OCI-LY7 (cell line): ENCODE measurements at regions not wholly inside any gene's neighbourhood (a gene's known extent, or its start where the extent isn't known, plus 50 kb on each side); places are given as distances from the start of the nearest gene placed in this dataset.

ENCODE experiments used
- BruUV-seq: library from RNA; stranded (reverse); fragments of 400-500 nt; replicated peaks from 2 replicates; lab custom pipeline; 2021; lab: Mats Ljungman, UMichigan
- CTCF ChIA-PET: fragments of 300-600 bp; sonication (Branson Sonifier 250); formaldehyde crosslinking; loops from one replicate; lab custom pipeline; 2022; ENCODE audit warnings: antibody characterized with exemption; ENCODE audit not compliant: unreplicated experiment; lab: Charles Lee
- POLR2A ChIA-PET: fragments of 300-600 bp; sonication (Branson Sonifier 250); formaldehyde crosslinking; loops from one replicate; lab custom pipeline; 2022; ENCODE audit warnings: antibody characterized with exemption; lab: Charles Lee
- DNase-seq: peaks from one replicate; pipeline ENCODE4 v3.0.0-alpha.2; 2015; ENCODE audit warnings: low spot score
- H2AFZ ChIP-seq: fragments of 200-600 bp; sonication (generic), shearing (Covaris generic); 2 replicates; pipeline ENCODE4 v1.6.1; 2014; ENCODE audit warnings: mild to moderate bottlenecking, antibody characterized with exemption, low read length, moderate library complexity
- H3K27ac ChIP-seq: fragments of 200-600 bp; sonication (generic); 2 replicates; pipeline ENCODE4 v1.5.1; 2014; ENCODE audit warnings: mixed run types, low read depth, mild to moderate bottlenecking, moderate library complexity, low read length, inconsistent platforms; ENCODE audit not compliant: poor library complexity, severe bottlenecking
- H3K36me3 ChIP-seq: fragments of 200-600 bp; sonication (generic); 2 replicates; pipeline ENCODE4 v1.6.1; 2014; ENCODE audit warnings: mild to moderate bottlenecking, antibody characterized with exemption, low read length, moderate library complexity, mixed read lengths; ENCODE audit not compliant: insufficient read depth
- H3K4me1 ChIP-seq: fragments of 200-600 bp; sonication (generic); 2 replicates; pipeline ENCODE4 v1.5.1; 2014; ENCODE audit warnings: mild to moderate bottlenecking, low read length; ENCODE audit not compliant: insufficient read depth, poor library complexity, severe bottlenecking
- H3K4me2 ChIP-seq: fragments of 200-600 bp; sonication (generic); 2 replicates; pipeline ENCODE4 v1.6.1; 2014; ENCODE audit warnings: mild to moderate bottlenecking, low read length
- H3K4me3 ChIP-seq: fragments of 200-600 bp; sonication (generic); 2 replicates; pipeline ENCODE4 v1.5.1; 2014; ENCODE audit warnings: mild to moderate bottlenecking, low read depth, low read length; ENCODE audit not compliant: poor library complexity, severe bottlenecking
- H3K79me2 ChIP-seq: fragments of 200-600 bp; sonication (generic); 2 replicates; pipeline ENCODE4 v1.6.1; 2016; ENCODE audit warnings: low read depth, mild to moderate bottlenecking, low read length, moderate library complexity, mixed read lengths; ENCODE audit not compliant: insufficient read depth
- H3K9me2 ChIP-seq: fragments of 200-600 bp; sonication (generic); 2 replicates; pipeline ENCODE4 v1.6.1; 2016; ENCODE audit warnings: mild to moderate bottlenecking, low read length, mixed read lengths; ENCODE audit not compliant: insufficient read depth
- H3K9me3 ChIP-seq: fragments of 200-600 bp; sonication (generic); 2 replicates; pipeline ENCODE4 v1.6.1; 2014; ENCODE audit warnings: mild to moderate bottlenecking, mixed run types, low read length, mixed read lengths
- H4K20me1 ChIP-seq: fragments of 200-600 bp; sonication (generic); 2 replicates; pipeline ENCODE4 v1.6.1; 2014; ENCODE audit warnings: mild to moderate bottlenecking, antibody characterized with exemption, low read length, moderate library complexity, mixed read lengths; ENCODE audit not compliant: insufficient read depth
- EZH2phosphoT487 ChIP-seq: fragments of 200-600 bp; sonication (generic); IDR thresholded peaks from 2 replicates; pipeline ENCODE4 v1.6.1; 2018; ENCODE audit warnings: low read depth, borderline replicate concordance, mild to moderate bottlenecking, mixed run types, antibody characterized with exemption, low read length, moderate library complexity, mixed read lengths
- intact Hi-C: fragments of 100-400 bp; cut with micrococcal nuclease; formaldehyde crosslinking; loops from one replicate; pipeline ENCODE4 v1.10.0; 2022; ENCODE audit not compliant: unreplicated experiment
- TF ChIP-seq, protein P1 (sequence below): fragments of 200-600 bp; sonication (generic); conservative IDR thresholded peaks from 2 replicates; pipeline ENCODE4 v1.5.1; 2014; ENCODE audit warnings: mild to moderate bottlenecking, antibody characterized with exemption, low read length, moderate library complexity, mixed read lengths

DNA sequence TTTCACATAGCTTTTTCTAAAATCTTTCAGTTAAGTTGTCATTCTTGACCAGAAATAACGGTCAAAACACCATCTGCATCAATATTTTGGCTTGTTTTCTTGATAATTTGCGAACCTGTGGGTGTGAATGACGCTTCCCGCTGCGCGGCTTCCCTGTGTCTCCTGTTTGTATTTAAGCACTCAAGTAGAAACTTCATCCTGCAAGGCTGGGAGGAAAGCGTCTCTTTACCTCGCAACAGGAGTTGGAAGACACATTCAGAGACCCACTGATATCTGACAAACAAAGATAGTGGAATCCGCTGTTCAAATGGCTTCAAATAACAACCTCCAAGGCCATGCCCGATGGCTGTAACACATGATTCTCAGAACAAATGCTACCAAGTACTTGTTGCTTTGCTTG lies 704.9 kb downstream of the DCDC2C start:
- Histone ChIP-seq H3K27ac (no peak overlapping the region), H4K20me1 (no peaks in the 10 kb centered on the region), H3K36me3 (no peaks in the 10 kb centered on the region), H3K9me2 (no peaks in the 10 kb centered on the region), H2AFZ (no peak overlapping the region), H3K4me3 (no peak overlapping the region), H3K4me2 (no peak overlapping the region), H3K9me3 (no peaks in the 10 kb centered on the region), H3K4me1 (no peaks in the 10 kb centered on the region), H3K79me2 (no peaks in the 10 kb centered on the region)
- DNase-seq: no peak
- no peak for TF ChIP-seq EZH2phosphoT487
- TF ChIP-seq, protein P1, sequence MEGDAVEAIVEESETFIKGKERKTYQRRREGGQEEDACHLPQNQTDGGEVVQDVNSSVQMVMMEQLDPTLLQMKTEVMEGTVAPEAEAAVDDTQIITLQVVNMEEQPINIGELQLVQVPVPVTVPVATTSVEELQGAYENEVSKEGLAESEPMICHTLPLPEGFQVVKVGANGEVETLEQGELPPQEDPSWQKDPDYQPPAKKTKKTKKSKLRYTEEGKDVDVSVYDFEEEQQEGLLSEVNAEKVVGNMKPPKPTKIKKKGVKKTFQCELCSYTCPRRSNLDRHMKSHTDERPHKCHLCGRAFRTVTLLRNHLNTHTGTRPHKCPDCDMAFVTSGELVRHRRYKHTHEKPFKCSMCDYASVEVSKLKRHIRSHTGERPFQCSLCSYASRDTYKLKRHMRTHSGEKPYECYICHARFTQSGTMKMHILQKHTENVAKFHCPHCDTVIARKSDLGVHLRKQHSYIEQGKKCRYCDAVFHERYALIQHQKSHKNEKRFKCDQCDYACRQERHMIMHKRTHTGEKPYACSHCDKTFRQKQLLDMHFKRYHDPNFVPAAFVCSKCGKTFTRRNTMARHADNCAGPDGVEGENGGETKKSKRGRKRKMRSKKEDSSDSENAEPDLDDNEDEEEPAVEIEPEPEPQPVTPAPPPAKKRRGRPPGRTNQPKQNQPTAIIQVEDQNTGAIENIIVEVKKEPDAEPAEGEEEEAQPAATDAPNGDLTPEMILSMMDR: no peak
- no TSS peak for BruUV-seq
- ChIA-PET CTCF (no interaction called here), POLR2A (interaction anchor here (1.0 kb wide), 1 partner anchor 356 kb away, joined by 3 read pairs; no protein-coding TSS in a partner anchor)
- intact Hi-C loops: no loop called here

DNA sequence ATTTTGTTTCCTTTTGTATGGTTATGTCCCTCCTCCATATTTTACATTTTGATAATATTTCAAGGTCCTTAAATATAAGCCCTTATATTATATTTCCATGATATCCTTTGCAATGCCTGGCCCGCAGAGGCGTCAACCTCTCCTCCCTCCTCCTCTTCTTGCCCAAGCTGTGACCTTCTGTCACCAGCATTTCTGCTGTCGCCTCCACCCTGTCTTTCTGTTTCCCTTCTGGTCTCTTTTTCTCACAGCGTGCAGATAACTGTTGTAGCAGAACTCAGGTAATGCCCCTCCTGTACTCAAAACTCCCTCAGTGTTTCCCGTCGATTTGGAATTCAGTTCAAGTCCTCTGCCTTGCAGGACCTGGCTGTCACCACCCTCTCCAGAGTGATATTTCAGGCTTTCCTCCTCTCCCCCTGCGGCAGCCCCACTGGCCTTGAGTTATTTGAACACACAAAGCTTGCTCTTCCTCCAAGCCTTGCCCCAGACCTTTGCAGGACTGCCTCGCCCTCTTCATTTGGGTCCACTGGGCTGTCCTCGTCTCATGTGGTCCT lies 709.3 kb downstream of the DCDC2C start:
- no peak for TF ChIP-seq EZH2phosphoT487
- TF ChIP-seq, protein P1: no peak
- Histone ChIP-seq H2AFZ (no peak overlapping the region), H3K9me3 (no peaks in the 10 kb centered on the region), H3K79me2 (no peaks in the 10 kb centered on the region), H3K27ac (no peak overlapping the region), H4K20me1 (no peaks in the 10 kb centered on the region), H3K4me1 (no peaks in the 10 kb centered on the region), H3K36me3 (no peaks in the 10 kb centered on the region), H3K9me2 (no peaks in the 10 kb centered on the region), H3K4me3 (no peak overlapping the region), H3K4me2 (no peak overlapping the region)
- CTCF ChIA-PET: no interaction called here
- no TSS peak for BruUV-seq
- POLR2A ChIA-PET: no interaction called here
- DNase-seq: no peak
- intact Hi-C loops: no loop called here

DNA sequence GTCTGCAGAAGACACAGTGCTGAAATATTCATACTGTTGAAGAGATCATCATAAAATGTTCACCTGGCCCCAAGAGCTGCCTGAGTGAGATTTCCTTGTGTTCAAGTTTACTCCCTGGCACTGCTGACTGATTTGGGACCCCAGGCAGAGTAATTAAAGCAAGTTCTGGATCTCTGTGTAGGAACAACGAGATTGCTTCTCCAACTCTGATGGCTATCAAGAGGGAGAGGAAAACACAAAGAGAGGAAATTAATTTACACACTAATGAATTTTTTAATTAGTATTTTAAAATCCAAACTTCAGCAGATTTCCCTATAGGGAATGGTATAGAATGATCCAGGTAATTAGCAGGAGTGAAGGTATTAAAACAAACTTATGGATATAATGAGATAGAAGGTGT lies 711.8 kb downstream of the DCDC2C start:
- intact Hi-C loops: no loop called here
- ChIA-PET CTCF (no interaction called here), POLR2A (interaction anchor here (1.3 kb wide), 1 partner anchor 8 kb away, joined by 4 read pairs; no protein-coding TSS in a partner anchor)
- no peaks in the 10 kb centered on the region for H4K20me1 ChIP-seq
- TF ChIP-seq EZH2phosphoT487: no peak
- TF ChIP-seq, protein P1: no peak
- no peaks in the 10 kb centered on the region for H3K9me3 ChIP-seq
- no peaks in the 10 kb centered on the region for H3K4me1 ChIP-seq
- no peak overlapping the region for H3K27ac ChIP-seq
- H3K4me3 ChIP-seq: no peak overlapping the region
- no peak for DNase-seq
- H2AFZ ChIP-seq: no peak overlapping the region
- H3K9me2 ChIP-seq: no peaks in the 10 kb centered on the region
- no peaks in the 10 kb centered on the region for H3K36me3 ChIP-seq
- H3K4me2 ChIP-seq: no peak overlapping the region
- H3K79me2 ChIP-seq: no peaks in the 10 kb centered on the region
- BruUV-seq: no TSS peak
